ENCODE measurements at regions not wholly inside any gene's neighbourhood (a gene's known extent, or its start where the extent isn't known, plus 50 kb on each side); places are given as distances from the start of the nearest gene placed in this dataset.

GRCh38 chr3:170753421-170754310 is 116.3 kb downstream of the RPL22L1 start:
- H3K4me1 Mint-ChIP-seq, result no peaks in the 10 kb centered on the region
- H3K27ac Mint-ChIP-seq, result no peak overlapping the region
- no peak for TF ChIP-seq CTCF (IDR thresholded peaks at IDR 0.05)
- H3K36me3 Mint-ChIP-seq (ENCODE audit: low read depth), result no peaks in the 10 kb centered on the region
- intact Hi-C loops (cut with micrococcal nuclease), result no loop called here
- DNase-seq (no peak), ATAC-seq (ENCODE audit: low read depth) (no peak)
- H3K9me3 Mint-ChIP-seq, result no peaks in the 10 kb centered on the region
- POLR2A ChIA-PET, result no interaction called here
- H3K27me3 Mint-ChIP-seq, result peaks cover 33% of the 10 kb centered on the region
- H3K4me3 Mint-ChIP-seq, result no peak overlapping the region
- CTCF ChIA-PET, result no interaction called here

GRCh38 chr3:170752571-170753155 is 117.3 kb downstream of the RPL22L1 start:
- Mint-ChIP-seq H3K36me3 (ENCODE audit: low read depth) (no peaks in the 10 kb centered on the region), H3K4me1 (no peaks in the 10 kb centered on the region), H3K27ac (no peak overlapping the region), H3K4me3 (no peak overlapping the region), H3K9me3 (no peaks in the 10 kb centered on the region), H3K27me3 (peaks cover 31% of the 10 kb centered on the region)
- no peak for DNase-seq
- intact Hi-C loops (cut with micrococcal nuclease), result no loop called here
- no peak for ATAC-seq (ENCODE audit: low read depth)
- CTCF ChIA-PET, result no interaction called here
- POLR2A ChIA-PET, result no interaction called here
- TF ChIP-seq CTCF (IDR thresholded peaks at IDR 0.05), result no peak

- Mint-ChIP-seq H3K4me3 (no peak overlapping the region), H3K4me1 (no peaks in the 10 kb centered on the region), H3K27ac (no peak overlapping the region), H3K27me3 (peaks cover 36% of the 10 kb centered on the region), H3K9me3 (no peaks in the 10 kb centered on the region), H3K36me3 (ENCODE audit: low read depth) (no peaks in the 10 kb centered on the region)
- ChIA-PET POLR2A (no interaction called here), CTCF (no interaction called here)
- DNase-seq (no peak), ATAC-seq (ENCODE audit: low read depth) (no peak)
- TF ChIP-seq CTCF (IDR thresholded peaks at IDR 0.05), result no peak
- intact Hi-C loops (cut with micrococcal nuclease), result no loop called here
These were observed 118.1 kb downstream of the RPL22L1 start for GRCh38 chr3:170751899-170752293.

- ChIA-PET CTCF (no interaction called here), POLR2A (no interaction called here)
- Mint-ChIP-seq H3K27ac (no peak overlapping the region), H3K36me3 (ENCODE audit: low read depth) (no peaks in the 10 kb centered on the region), H3K4me3 (no peak overlapping the region), H3K9me3 (no peaks in the 10 kb centered on the region), H3K27me3 (peaks cover 36% of the 10 kb centered on the region), H3K4me1 (no peaks in the 10 kb centered on the region)
- no peak for DNase-seq
- ATAC-seq (ENCODE audit: low read depth), result no peak
- no peak for TF ChIP-seq CTCF (IDR thresholded peaks at IDR 0.05)
- intact Hi-C loops (cut with micrococcal nuclease), result no loop called here
These were observed 118.7 kb downstream of the RPL22L1 start for GRCh38 chr3:170751083-170751898.

- Mint-ChIP-seq H3K27me3 (peaks cover 41% of the 10 kb centered on the region), H3K9me3 (no peaks in the 10 kb centered on the region), H3K27ac (no peak overlapping the region), H3K36me3 (ENCODE audit: low read depth) (no peaks in the 10 kb centered on the region), H3K4me3 (no peak overlapping the region), H3K4me1 (no peaks in the 10 kb centered on the region)
- ChIA-PET POLR2A (no interaction called here), CTCF (no interaction called here)
- DNase-seq (no peak), ATAC-seq (ENCODE audit: low read depth) (no peak)
- intact Hi-C loops (cut with micrococcal nuclease), result no loop called here
- TF ChIP-seq CTCF (IDR thresholded peaks at IDR 0.05), result no peak
These were observed 119.5 kb downstream of the RPL22L1 start for GRCh38 chr3:170750478-170750830.
